MV-4-11 (cell line): ENCODE measurements at regions not wholly inside any gene's neighbourhood (a gene's known extent, or its start where the extent isn't known, plus 50 kb on each side); places are given as distances from the start of the nearest gene placed in this dataset.
A peak's percentile ranks its signal among the peaks of the same experiment; 100 is the strongest.

Experiments
- DNase-seq: peaks from one replicate; lab custom pipeline; 2025; lab: John Stamatoyannopoulos, UW

DNA sequence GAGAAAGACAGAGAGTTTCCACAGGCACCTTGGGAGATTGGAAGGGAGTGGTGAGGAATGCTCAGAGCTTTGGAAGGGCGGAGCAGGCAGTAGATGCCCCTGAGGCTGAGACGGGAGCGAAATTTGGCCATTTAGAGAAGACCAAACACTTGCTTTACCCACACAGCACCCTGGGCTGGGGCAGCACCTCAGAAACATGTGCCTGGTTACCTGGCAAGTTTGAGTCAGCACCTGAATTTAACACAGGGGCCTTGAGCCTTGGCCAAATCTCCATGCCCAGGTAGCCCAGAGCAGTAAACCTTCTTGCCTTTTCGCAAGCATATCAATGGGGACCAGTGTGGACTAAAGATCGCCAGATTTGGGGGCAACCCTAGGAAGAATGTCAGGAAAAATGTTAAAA, 111.9 kb upstream of the NFE2L3 start:
- no peak for DNase-seq

DNA sequence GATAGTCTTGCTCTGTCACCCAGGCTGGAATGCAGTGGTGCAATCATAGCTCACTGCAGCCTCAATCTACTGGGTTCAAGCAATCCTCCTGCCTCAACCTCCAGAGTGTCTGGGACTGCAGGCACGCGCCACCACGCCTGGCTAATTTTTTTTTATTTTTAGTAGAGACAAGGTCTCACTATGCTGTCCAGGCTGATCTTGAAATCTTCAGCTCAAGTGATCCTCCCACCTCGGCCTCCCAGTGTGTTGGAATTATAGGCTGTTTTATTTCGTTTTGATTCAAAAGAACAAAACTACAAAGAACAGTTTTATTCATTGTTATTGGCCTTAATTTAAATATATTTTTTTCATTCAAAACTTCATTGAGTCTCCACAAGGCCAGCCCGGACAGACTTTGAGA, 109.8 kb upstream of the NFE2L3 start:
- DNase-seq = no peak

DNA sequence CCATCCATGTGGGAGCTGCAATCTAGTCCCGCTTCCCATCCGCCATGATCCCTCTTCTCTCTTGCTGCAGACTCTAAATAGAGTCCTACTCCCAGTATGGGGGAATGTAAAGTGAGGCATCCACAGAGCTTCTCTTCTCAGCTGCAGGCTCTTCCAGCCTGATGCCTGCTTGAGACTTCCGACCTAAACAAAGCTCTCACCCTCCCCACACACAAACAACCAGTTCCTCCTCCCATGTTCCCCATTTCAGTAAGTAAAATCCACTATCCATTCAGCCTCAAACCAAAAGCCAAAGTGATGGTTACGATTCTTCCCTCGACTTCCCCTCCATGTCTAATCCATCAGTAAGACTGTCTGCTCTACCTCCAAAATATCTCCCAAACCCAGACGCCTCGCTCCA, 108.2 kb upstream of the NFE2L3 start:
- DNase-seq = peak; percentile 69

DNA sequence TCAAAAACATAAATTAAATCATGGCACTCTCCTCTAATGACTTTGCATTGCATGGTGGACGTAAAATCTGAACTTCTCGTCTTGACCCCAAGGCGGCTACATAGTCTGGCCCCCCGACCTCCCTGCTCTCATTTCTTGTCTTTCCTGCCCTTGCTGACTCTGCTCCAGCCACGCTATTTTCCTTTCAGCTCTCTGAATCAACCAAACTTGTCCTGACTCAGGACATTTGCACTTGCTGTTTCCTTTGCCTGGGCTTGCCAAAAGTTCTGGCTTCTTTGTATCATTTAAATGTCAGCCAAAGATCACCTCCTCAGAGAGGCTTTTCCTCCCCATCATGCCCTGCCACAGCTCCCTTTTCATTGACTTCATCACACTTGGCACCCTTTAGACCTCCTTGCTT, 107.7 kb upstream of the NFE2L3 start:
- no peak for DNase-seq

DNA sequence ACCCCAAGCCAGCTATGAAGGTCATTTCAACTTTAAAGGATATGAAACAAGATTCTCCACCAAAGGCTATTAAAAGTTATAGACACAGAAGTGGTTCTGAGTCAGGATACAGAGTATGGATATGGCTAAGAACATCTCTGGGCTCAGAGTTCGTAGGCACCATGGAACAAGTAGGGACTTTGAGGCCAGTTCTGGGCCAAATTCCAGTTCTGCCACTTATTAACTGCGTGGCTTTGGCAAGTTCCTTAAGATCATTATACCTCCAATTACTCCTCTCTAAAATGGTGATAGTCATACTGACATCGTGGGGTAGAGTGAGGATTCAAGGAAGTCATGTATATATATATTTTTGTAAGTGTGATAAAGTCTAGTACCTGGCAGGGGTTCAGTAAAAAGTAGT, 105.8 kb upstream of the NFE2L3 start:
- DNase-seq = no peak

DNA sequence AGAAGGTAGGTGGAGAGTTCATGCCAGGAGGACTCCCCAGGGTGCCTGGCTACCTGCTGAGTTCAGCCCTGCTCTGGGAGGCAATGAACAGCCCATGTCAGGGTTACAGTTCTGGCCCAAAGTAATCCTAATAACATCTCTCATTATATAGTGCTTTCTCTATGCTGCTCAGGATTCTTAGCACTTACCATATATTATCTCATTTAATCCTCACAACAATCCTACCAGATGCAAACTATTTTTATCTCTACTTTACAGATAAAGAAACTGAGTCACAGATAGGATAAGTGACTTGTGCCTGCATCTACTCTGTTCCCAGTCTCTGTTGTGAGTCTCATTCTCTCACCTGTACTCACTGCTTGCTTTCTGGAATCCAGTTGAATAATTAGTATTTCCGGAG, 105.1 kb upstream of the NFE2L3 start:
- no peak for DNase-seq

DNA sequence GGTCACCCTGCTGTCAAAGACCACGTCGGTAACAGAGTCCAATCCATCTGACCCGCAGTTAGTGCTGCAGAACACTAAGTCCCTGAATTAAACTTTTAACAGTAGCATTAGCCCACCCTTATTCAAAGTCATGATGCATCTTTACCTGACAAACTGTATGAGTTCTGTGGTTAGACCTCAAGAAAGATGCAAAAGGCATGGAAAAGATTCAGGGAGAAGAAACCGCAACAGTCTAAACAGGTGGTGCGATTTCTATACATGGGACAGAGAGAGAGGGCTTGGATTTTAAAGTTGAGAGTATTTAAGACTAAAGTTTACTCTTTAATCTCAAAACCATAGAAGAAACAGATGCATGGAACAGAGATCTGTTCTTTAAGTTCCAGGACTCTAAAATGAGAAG, 103.3 kb upstream of the NFE2L3 start:
- DNase-seq = no peak

DNA sequence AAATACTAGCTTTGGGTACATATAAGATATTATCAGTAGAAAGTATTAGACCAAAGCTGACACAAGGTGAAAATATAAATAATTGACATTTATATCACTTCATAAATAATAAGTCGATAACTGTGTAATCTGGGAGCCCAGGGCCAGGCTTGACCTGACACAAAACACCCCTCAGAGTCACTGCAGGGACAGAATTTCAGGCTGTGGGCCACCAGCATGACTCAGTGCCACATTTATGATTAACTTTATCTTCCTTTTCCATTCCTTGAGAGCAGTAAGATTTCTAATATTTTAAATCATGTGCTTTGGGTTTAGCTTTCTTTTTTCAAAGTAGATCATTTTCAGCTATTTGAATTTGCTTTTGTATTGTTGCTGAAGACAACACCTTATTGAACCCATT, 102.9 kb upstream of the NFE2L3 start:
- no peak for DNase-seq

DNA sequence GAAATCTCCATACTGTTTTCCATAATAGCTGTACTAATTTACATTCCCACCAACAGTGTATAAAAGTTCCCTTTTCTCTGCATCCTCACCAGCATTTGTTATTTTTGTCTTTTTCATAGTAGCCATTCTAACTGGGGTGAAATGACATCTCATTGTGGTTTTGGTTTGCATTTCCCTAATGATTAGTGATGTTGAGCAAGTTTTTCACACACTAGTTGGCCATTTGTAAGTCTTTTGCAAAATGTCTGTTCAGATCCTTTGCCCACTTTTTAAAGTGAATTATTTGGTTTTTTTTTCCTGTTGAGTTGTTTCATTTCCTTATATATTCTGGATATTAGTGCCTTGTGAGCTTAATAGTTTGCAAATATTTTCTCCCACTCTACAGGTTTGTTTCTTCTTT, 101.0 kb upstream of the NFE2L3 start:
- DNase-seq = peak; percentile 76

DNA sequence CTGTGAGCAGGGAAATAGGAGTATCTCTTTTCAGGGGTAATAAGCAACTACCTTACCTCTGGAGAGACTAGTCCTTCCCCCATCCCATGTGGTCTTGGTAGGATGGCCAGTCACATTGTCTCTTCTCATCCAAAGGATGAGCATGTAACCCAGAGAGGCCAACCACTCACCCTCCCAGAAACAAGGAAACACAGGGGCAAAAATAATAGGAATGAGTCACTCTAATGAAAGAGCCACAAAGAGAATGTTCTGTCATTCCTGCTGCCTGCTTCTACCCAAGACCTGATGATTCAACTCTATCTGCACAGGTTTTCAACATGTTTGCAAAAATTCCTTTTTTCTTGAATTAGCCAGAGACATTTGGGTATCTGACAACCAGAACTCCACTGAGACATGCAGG, 99.3 kb upstream of the NFE2L3 start:
- DNase-seq = no peak

DNA sequence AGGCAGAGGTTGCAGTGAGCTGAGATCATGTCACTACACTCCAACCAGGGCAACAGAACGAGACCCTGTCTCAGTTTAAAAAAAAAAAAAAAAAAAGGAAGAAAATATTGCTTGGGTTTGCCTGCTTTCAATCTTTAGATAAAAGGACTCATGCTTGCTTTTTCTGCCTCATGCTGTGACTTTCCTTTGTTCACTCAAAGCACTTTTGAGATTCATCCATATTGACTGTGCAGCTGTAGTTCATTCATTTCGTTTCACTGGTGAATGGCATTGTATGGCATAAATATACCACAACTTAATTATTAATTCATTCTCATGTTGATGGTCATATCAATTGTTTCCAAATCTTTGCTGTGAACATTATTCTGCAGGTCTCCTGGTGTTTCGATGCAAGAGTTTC, 97.6 kb upstream of the NFE2L3 start:
- DNase-seq = no peak

DNA sequence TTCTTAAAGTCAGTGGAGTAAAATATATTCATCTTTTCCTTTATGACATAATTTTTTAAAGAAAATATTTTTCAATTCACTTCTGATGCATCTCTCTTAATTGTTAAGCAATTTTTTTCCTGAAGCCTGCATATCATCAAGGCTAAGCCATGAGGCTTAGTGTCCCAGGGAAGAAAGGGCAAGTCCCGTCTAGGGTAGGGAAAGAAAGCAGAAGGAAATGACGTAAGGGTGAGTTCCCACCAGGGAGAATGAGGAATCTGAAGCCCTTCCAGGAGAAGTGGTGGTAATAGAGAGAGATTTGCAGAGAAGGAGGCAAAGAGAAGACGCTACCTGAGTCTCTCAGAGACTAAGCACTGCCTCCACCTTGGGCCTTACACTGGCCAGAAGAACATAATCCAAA, 96.8 kb upstream of the NFE2L3 start:
- no peak for DNase-seq

DNA sequence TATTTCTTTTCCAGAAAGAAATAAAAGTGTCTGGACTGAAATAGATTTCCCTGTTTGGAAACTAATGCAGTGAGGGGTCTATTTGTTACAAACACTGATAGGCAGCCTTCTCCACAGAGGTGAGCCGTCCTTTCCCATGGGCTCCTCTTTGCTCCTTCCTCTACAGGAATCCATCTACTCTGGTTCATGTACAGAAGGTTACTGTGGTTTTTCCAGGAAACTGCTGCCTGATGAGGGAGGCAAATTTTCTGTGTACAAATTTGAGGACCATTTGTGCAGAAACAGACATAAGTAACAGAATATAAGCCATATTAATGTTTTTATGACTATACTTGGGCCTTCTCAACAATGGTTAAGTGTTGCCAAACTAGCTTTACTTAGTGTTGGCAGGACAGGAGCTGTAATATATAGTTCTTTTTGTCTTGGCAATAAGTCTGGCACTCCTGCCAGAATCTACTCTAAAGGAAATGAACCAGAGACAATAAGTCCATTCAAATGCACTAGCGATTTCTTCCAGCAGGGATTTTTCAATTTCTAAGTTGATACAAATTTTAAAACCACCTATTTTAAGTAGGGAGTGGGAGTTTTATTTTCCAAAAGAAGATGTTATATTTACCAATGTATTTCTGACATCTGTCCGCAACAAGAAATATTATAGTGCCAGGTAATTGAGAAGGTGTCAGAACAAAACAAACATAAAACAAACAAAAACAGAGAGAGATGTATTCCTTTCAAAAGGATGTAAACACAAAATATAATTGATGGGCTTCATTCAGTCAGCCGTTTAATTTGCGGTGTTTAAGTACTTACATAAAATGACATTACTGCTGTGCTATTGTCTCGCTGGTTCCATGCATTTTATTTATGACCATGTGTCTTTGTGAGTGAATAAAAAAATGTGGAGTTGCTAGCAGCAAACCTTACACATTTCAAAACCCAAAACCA, 91.0 kb upstream of the NFE2L3 start:
- DNase-seq = no peak

DNA sequence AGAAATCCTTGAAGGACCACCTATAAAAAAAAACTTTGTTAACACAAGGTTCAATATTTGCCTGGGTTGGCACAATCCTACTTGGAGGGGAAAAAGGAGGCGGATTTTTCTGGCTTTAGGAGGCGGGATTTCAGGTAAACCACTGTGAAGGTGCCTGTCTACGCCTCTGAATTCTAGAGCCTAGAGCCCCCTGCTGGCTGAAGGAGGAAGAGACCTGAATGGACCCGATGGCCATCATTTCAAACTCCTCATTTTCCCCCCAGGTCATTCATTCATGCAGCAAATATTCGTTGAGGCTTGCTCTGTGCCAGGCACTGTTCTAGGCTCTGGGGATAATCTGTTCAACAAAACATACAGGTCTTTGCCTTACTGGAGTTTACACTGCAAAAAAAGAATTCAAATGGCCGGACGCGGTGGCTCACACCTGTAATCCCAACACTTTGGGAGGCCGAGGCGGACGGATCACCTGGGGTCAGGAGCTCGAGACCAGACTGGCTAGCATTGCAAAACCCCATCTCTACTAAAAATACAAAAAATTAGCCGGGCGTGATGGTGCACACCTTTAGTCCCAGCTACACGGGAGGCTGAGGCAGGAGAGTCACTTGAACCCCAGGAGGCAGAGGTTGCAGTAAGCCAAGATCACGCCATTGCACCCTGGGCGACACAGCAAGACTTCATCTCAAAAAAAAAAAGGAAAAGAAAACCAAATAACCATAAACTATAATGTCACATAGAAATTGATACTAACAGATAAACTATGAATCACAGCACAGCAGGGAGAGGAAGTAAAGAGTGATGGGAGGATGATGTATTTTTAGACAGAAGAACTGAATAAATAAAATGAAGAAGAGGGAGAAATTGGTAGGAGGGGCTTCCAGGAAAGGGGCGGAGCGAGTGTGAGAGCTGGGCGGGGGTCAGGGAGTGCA, 90.1 kb upstream of the NFE2L3 start:
- DNase-seq = peak; percentile 18

DNA sequence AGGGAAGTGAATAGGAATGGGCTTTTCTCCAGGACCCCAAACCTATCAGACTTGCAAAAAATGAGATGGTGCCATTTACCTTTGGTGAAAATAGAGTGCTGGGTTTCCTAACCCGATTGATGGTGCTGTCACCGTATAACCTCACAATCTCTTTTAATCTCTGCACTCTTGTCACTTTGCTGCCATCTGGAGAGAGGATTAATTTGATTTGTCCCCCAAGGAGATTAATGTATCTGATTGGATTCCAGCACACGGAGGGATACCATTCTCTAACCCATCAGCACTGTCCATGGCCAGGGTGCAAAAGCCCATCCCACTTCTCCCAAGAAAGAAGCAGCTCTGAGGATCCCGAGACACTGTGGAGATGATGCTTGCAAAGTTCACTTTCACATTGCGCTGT, 86.3 kb upstream of the NFE2L3 start:
- DNase-seq = no peak

DNA sequence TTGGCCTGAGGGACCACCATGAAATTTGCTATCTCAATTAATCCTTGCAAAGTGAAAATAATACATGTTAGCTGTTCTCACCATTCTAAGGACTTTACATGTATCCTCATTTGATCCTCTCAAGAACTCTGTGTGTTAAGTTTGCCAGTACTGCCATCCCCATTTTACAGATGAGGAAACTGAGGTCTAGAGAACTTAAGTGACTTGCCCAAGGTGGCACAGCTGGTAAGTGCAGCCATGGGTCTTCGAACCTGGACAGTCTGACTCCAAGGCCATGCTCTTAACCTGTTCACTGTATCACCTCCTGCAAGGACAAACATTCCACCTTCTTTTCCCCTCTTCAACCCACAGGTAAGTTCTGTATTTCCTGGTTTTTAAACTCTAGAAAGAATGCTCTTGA, 85.3 kb upstream of the NFE2L3 start:
- DNase-seq = no peak

DNA sequence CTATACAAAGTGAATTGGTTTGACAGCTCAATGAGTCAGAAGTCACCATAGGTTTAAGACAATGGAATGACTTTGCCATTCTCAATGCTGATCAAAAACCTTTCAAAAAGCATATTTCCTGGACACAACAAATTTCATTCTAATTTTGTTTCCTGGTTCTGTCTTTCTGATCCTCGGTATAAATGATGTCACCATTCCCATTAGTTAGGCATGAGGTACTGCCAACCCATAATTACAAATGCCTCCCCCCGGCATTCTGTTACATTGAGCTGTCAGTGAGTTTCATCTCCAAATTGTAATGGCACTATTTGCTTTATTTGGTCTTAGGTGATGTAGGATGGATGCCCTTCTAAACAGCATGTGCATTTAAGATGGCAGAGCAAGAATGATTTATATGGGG, 81.7 kb upstream of the NFE2L3 start:
- DNase-seq = no peak

DNA sequence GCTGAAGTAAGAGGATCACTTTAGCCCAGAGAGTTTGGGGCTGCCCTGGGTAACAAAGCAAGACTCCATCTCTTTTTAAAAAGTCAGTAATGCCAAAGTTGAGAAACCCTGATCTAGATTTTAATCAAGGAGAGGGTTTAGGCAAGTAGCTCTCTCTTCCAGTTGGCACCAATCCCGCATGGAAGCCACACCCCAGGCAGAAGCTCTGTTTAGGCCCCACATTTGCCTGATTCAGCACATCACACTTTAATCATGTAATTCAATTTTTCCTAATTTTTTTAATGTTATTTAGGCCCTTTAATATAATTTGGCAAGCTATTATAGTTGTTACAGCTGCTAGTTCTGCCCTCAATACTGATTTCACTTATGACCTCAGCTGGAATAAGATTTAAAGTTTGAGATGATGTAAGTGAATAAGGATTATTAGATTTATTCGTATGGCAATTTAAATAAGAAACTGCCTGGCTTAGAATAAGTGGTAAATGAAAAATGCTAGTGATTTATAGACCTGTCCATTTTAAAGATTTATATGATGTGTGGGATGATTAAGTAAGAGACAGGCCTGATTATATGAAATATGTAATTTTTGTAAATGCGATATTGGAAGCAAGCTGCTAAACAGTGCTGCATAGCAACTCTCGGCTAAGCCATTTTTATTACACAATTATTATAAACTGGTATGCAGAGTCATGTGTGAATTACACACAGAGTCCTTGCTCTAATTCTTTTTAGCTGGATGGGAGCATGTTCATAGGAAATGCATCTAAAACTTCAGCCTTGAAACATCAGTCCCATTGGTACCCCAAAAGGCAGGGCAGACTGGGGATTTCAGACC, 80.2 kb upstream of the NFE2L3 start:
- no peak for DNase-seq

DNA sequence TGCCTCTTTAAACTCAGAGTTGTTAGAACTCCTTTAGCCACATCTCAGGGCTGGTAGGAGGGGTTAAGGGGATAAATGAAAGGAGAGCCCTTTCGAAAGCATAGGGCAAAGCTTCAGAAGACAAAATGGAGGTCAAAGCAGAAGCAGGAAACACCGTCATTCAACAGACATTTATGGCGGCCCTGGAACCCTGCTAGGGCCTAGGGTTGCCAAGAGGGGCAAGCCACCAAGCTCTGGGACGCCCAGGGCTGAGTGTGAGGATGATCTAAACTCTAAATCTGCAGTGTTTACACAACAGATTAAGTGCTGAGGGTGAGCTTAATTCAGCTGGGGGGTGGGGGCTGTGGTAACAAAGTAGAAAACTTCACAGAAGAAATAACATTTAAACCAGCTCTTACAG, 79.0 kb upstream of the NFE2L3 start:
- no peak for DNase-seq

DNA sequence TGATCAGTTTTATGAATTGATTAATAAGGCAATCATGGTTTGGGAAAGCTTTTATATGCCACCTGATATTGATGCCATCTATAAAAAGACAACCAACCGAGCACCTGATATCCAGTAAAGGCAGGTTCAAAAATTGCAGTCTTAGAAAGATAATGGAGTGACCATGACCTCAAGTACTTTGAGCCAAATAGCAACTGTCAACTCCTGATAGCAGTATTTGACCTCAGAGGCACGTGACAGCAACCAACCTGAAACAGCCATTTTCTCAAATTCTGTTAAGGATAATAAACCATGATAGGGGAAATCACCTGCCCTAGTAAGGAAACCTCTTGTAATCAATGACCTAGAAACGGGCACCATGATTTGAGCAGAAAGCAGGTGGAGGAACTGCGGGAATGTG, 77.1 kb upstream of the NFE2L3 start:
- DNase-seq = no peak

DNA sequence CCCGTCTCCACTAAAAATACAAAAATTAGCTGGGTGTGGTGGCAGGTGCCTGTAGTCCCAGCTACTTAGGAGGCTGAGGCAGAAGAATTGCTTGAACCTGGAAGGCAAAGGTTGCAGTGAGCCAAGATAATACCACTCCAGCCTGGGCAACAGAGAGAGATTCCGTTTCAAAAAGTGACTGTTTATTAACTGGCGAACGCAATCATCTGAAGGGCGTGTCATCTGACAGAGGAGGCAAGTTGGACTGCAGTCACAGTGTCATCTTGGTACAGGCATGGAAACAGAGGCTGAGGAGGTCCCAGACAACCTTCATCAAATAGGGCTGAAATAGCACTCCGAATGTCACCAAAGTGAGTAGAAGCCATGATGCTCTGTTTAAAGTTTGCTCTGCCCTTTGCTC, 75.3 kb upstream of the NFE2L3 start:
- DNase-seq = no peak
